K562 (cell line): ENCODE measurements at regions not wholly inside any gene's neighbourhood (a gene's known extent, or its start where the extent isn't known, plus 50 kb on each side); places are given as distances from the start of the nearest gene placed in this dataset.

Source experiments
- ATAC-seq: fragments of 200-7000 bp; cut with Tn5 transposase; 3 replicates; pipeline ENCODE4 v1.9.1; 2020; ENCODE audit warnings: moderate library complexity
- BruUV-seq: library from RNA; stranded (reverse); fragments of 400-500 nt; replicated peaks from 2 replicates; lab custom pipeline; 2021; lab: Mats Ljungman, UMichigan
- CTCF ChIA-PET: fragments of 300-600 bp; formaldehyde crosslinking; extraction: SDS; loops from one replicate; lab custom pipeline; 2021; ENCODE audit warnings: low intra/inter-chr PET ratio; lab: Yijun Ruan, JAX
- POLR2A ChIA-PET: fragments of 300-600, 350-650 bp; sonication (Branson Sonifier 250); formaldehyde crosslinking; extraction: SDS; loops from one replicate; lab custom pipeline; 2021; ENCODE audit warnings: antibody characterized with exemption, inconsistent platforms; lab: Yijun Ruan, JAX
- DNase-seq, 4 experiments: peaks; one replicate each; pipeline versions ENCODE4 v3.0.0 to v3.0.0-alpha.2; 2011 to 2018; ENCODE audit warnings: low spot score in 3 of 4, mixed read lengths in 3 of 4; ENCODE audit errors: extremely low read depth in 1 of 4
- FAIRE-seq: peaks from 2 replicates; lab custom pipeline; 2011; peaks lifted over from hg19 to GRCh38; lab: Jason Lieb, UNC
- H2AFZ ChIP-seq: 2 replicates; pipeline ENCODE4 v1.6.0; 2011; ENCODE audit warnings: low read depth, low read length, control low read depth, inconsistent platforms
- H3K27ac ChIP-seq: fragments of 200-600 bp; 3 replicates; pipeline ENCODE4 v1.8.0; 2011; ENCODE audit warnings: low read depth, mild to moderate bottlenecking, control low read depth, inconsistent platforms, low read length, moderate library complexity, mixed read lengths; ENCODE audit errors: extremely low read depth
- H3K27me3 ChIP-seq, 2 experiments: fragments of 300-600 bp in 1 of 2; 2 replicates in 1 of 2; 3 replicates in 1 of 2; pipeline versions ENCODE4 v1.6.0 to v1.8.0; 2011; ENCODE audit warnings: inconsistent platforms in 2 of 2, low read length in 2 of 2, mild to moderate bottlenecking in 1 of 2, mixed read lengths in 1 of 2, moderate library complexity in 1 of 2; ENCODE audit not compliant: control insufficient read depth in 2 of 2, insufficient read depth in 2 of 2
- H3K36me3 ChIP-seq: fragments of 300-600 bp; 3 replicates; pipeline ENCODE4 v1.8.0; 2011; ENCODE audit warnings: mild to moderate bottlenecking, low read length, inconsistent platforms; ENCODE audit not compliant: control insufficient read depth, insufficient read depth
- H3K4me1 ChIP-seq, 2 experiments: fragments of 200-600 bp in 1 of 2; replicated peaks in 1 of 2; 2 replicates in 1 of 2; 3 replicates in 1 of 2; pipeline versions ENCODE4 v1.5.1 to v1.8.0; 2011; ENCODE audit warnings: inconsistent platforms in 2 of 2, low read length in 2 of 2, mild to moderate bottlenecking in 1 of 2, mixed read lengths in 1 of 2, moderate library complexity in 1 of 2; ENCODE audit not compliant: control insufficient read depth in 2 of 2, insufficient read depth in 2 of 2
- H3K4me2 ChIP-seq: 2 replicates; pipeline ENCODE4 v1.6.1; 2011; ENCODE audit warnings: low read length, control low read depth, inconsistent platforms, mixed read lengths; ENCODE audit not compliant: insufficient read depth
- H3K4me3 ChIP-seq: fragments of 200-600 bp; sonication (generic), shearing (Covaris generic); 2 replicates; pipeline ENCODE4 v1.5.1; 2016; ENCODE audit warnings: control low read depth, inconsistent platforms
- H3K79me2 ChIP-seq: fragments of 200-600 bp; 3 replicates; pipeline ENCODE4 v1.8.0; 2011; ENCODE audit warnings: low read length, inconsistent platforms; ENCODE audit not compliant: control insufficient read depth, insufficient read depth
- H3K9ac ChIP-seq, 2 experiments: 2 replicates each; pipeline versions ENCODE4 v1.6.0 to v1.6.1; 2011; ENCODE audit warnings: low read depth in 2 of 2, low read length in 2 of 2, control low read depth in 1 of 2, inconsistent platforms in 1 of 2, mild to moderate bottlenecking in 1 of 2, mixed read lengths in 1 of 2; ENCODE audit not compliant: insufficient read depth in 1 of 2
- H3K9me1 ChIP-seq: one replicate; pipeline ENCODE4 v1.6.0; 2011; ENCODE audit warnings: inconsistent platforms, mild to moderate bottlenecking, low read length, moderate library complexity; ENCODE audit not compliant: control insufficient read depth, insufficient read depth
- H3K9me3 ChIP-seq: replicated peaks from 2 replicates; pipeline ENCODE4 v1.5.1; 2011; ENCODE audit warnings: low read depth, low read length, inconsistent platforms; ENCODE audit not compliant: control insufficient read depth, insufficient read depth
- H4K20me1 ChIP-seq: replicated peaks from 2 replicates; pipeline ENCODE4 v1.6.1; 2011; ENCODE audit warnings: low read length, inconsistent platforms, mixed read lengths; ENCODE audit not compliant: control insufficient read depth, insufficient read depth
- ETV6 ChIP-seq, 3 experiments: fragments of 150-350 bp in 1 of 3; sonication (generic) in 1 of 3; formaldehyde crosslinking in 1 of 3; IDR thresholded peaks; 2 replicates each; pipeline versions ENCODE4 v1.6.1 to v1.8.0; 2014 to 2022; ENCODE audit warnings: borderline replicate concordance in 2 of 3, low read depth in 2 of 3, antibody characterized with exemption in 1 of 3, low read length in 1 of 3, mild to moderate bottlenecking in 1 of 3, missing genetic modification reagents in 1 of 3
- KAT7 ChIP-seq: sonication (generic); formaldehyde crosslinking; IDR thresholded peaks from 2 replicates; pipeline ENCODE4 v1.8.0; 2022; ENCODE audit warnings: missing genetic modification reagents, mild to moderate bottlenecking, borderline replicate concordance
- LARP7 ChIP-seq: fragments of 450-650 bp; IDR thresholded peaks from 2 replicates; pipeline ENCODE4 v1.6.1; 2016
- PHTF2 ChIP-seq: fragments of 250-450 bp; sonication (Bioruptor Pico); IDR thresholded peaks from 2 replicates; pipeline ENCODE4 v1.5.0; 2021; ENCODE audit warnings: mild to moderate bottlenecking
- PTRF ChIP-seq: fragments of 450-650 bp; IDR thresholded peaks from 2 replicates; pipeline ENCODE4 v1.6.1; 2016; ENCODE audit warnings: mild to moderate bottlenecking, missing genetic modification characterization, missing compliant biosample characterization
- SMAD3 ChIP-seq: fragments of 450-650 bp; formaldehyde crosslinking; conservative IDR thresholded peaks from 2 replicates; pipeline ENCODE4 v1.4.0; 2020; ENCODE audit warnings: mild to moderate bottlenecking
- SMARCE1 ChIP-seq: fragments of 450-650 bp; IDR thresholded peaks from 2 replicates; pipeline ENCODE4 v1.7.1; 2016; ENCODE audit warnings: mild to moderate bottlenecking
- ZNF121 ChIP-seq: sonication (generic); formaldehyde crosslinking; conservative IDR thresholded peaks from 2 replicates; pipeline ENCODE4 v1.8.0; 2022; ENCODE audit warnings: missing genetic modification reagents
- WGBS: fragments of 100-300 bp; shearing (Covaris generic); methylation state at CpG from one replicate; pipeline ENCODE4 v1.1.6; 2016; ENCODE audit warnings: low coverage, mixed read lengths; ENCODE audit not compliant: insufficient coverage; ENCODE audit errors: missing lambda C conversion rate; 5-methylcytosine and 5-hydroxymethylcytosine counted together
- in situ Hi-C: fragments of 300-500 bp; cut with MboI; formaldehyde crosslinking; loops from 4 replicates; pipeline ENCODE4 v1.15.0; 2018; ENCODE audit warnings: inconsistent platforms, mixed read lengths
- intact Hi-C: fragments of 100-400 bp; cut with micrococcal nuclease; formaldehyde crosslinking; loops from 2 replicates; pipeline ENCODE4 v1.14.2; 2022
- TF ChIP-seq, protein P1 (sequence below): fragments of 450-650 bp; conservative IDR thresholded peaks from 2 replicates; pipeline ENCODE4 v1.6.1; 2016; ENCODE audit warnings: missing genetic modification characterization, low read depth, mild to moderate bottlenecking, missing compliant biosample characterization, moderate library complexity
- TF ChIP-seq, protein P2 (sequence below): fragments of 200-800 bp; sonication (Bioruptor generic); IDR thresholded peaks from 2 replicates; pipeline ENCODE4 v1.6.1; 2017; ENCODE audit warnings: missing genetic modification characterization, missing compliant biosample characterization

DNA sequence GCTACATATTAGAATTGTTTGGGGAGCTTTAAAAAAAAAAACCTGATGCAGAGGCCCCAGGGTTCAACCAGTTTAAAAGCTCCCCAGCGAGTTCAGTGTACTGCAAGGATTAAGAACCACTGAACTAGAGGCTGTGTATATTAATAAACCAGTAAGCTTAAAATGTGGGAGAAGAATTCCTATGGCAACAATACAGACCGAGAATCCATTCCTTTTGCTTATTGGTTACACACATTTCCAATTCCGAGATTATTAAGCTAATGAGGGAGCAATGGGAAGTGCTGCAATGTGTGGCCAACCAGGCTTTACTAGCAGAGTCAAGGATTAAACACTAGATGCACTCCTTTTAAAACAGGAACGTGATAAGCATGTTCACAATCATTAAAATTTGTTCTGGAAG is 204.4 kb downstream of the TDRD15 start:
- ATAC-seq (no peak), FAIRE-seq (no peak), DNase-seq (no peak)
- Histone ChIP-seq H3K79me2 (no peaks in the 10 kb centered on the region), H3K27ac (no peak overlapping the region), H2AFZ (no peak overlapping the region), H3K9me3 (no peaks in the 10 kb centered on the region), H3K36me3 (no peaks in the 10 kb centered on the region), H4K20me1 (no peaks in the 10 kb centered on the region), H3K4me3 (no peak overlapping the region), H3K9me1 (no peaks in the 10 kb centered on the region), H3K9ac (no peak overlapping the region), H3K4me1 (no peaks in the 10 kb centered on the region), H3K4me2 (no peak overlapping the region), H3K27me3 (no peaks in the 10 kb centered on the region)
- BruUV-seq: no TSS peak
- in situ Hi-C loops: loop anchor here (10.0 kb wide), 1 partner anchor 153 kb away; no protein-coding TSS in a partner anchor
- CTCF ChIA-PET: no interaction called here
- POLR2A ChIA-PET: no interaction called here
- 3% methylated on average over 4 of the region's 4 CpGs for WGBS
- TF ChIP-seq ETV6 (IDR thresholded peaks at IDR 0.05; ENCODE audit: borderline replicate concordance in 1 of 2, low read depth in 2 of 2, low read length in 1 of 2) (no peak), ETV6 (CRISPR knock-in tag; IDR thresholded peaks at IDR 0.05; ENCODE audit: borderline replicate concordance) (no peak), SMARCE1 (no peak), SMAD3 (CRISPR knock-in tag) (no peak), PTRF (tag) (no peak), PHTF2 (CRISPR knock-in tag) (no peak), KAT7 (CRISPR knock-in tag) (no peak), LARP7 (no peak), ZNF121 (CRISPR knock-in tag) (no peak)
- TF ChIP-seq, protein P1, sequence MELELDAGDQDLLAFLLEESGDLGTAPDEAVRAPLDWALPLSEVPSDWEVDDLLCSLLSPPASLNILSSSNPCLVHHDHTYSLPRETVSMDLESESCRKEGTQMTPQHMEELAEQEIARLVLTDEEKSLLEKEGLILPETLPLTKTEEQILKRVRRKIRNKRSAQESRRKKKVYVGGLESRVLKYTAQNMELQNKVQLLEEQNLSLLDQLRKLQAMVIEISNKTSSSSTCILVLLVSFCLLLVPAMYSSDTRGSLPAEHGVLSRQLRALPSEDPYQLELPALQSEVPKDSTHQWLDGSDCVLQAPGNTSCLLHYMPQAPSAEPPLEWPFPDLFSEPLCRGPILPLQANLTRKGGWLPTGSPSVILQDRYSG: no peak
- TF ChIP-seq, protein P2, sequence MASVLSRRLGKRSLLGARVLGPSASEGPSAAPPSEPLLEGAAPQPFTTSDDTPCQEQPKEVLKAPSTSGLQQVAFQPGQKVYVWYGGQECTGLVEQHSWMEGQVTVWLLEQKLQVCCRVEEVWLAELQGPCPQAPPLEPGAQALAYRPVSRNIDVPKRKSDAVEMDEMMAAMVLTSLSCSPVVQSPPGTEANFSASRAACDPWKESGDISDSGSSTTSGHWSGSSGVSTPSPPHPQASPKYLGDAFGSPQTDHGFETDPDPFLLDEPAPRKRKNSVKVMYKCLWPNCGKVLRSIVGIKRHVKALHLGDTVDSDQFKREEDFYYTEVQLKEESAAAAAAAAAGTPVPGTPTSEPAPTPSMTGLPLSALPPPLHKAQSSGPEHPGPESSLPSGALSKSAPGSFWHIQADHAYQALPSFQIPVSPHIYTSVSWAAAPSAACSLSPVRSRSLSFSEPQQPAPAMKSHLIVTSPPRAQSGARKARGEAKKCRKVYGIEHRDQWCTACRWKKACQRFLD (CRISPR knock-in tag): no peak
- TF ChIP-seq, all 486 proteins: peak for 0
- intact Hi-C loops: no loop called here
